CMK (cell line): ENCODE measurements at regions not wholly inside any gene's neighbourhood (a gene's known extent, or its start where the extent isn't known, plus 50 kb on each side); places are given as distances from the start of the nearest gene placed in this dataset.

Source experiments
- DNase-seq: peaks from one replicate; pipeline ENCODE4 v3.0.0-alpha.2; 2010; ENCODE audit warnings: low read depth

GRCh38 chr4:23660865-23661264 is 229.0 kb downstream of the PPARGC1A start:
- DNase-seq, result no peak

- no peak for DNase-seq
Observed at GRCh38 chr4:23654791-23655190, 235.1 kb downstream of the PPARGC1A start.

GRCh38 chr4:23648854-23649596 is 240.8 kb downstream of the PPARGC1A start:
- DNase-seq, result no peak

- no peak for DNase-seq
Observed at GRCh38 chr4:23635468-23635867, 254.4 kb downstream of the PPARGC1A start.

- DNase-seq, result no peak
Observed at GRCh38 chr4:23631255-23631950, 258.4 kb downstream of the PPARGC1A start.

GRCh38 chr4:23630110-23630509 is 259.7 kb downstream of the PPARGC1A start:
- no peak for DNase-seq

GRCh38 chr4:23629421-23629820 is 260.4 kb downstream of the PPARGC1A start:
- DNase-seq, result no peak

GRCh38 chr4:23614284-23614892 is 275.5 kb downstream of the PPARGC1A start:
- DNase-seq, result no peak

- no peak for DNase-seq
Observed at GRCh38 chr4:23613782-23614181, 276.1 kb downstream of the PPARGC1A start.

- no peak for DNase-seq
Observed at GRCh38 chr4:23602720-23603119, 287.1 kb downstream of the PPARGC1A start.

- DNase-seq, result no peak
Observed at GRCh38 chr4:23594125-23594524, 295.7 kb downstream of the PPARGC1A start.

GRCh38 chr4:23590431-23590830 is 299.4 kb downstream of the PPARGC1A start:
- no peak for DNase-seq

GRCh38 chr4:23584024-23584423 is 305.8 kb downstream of the PPARGC1A start:
- no peak for DNase-seq

- DNase-seq, result no peak
Observed at GRCh38 chr4:23582671-23583070, 307.2 kb downstream of the PPARGC1A start.

GRCh38 chr4:23579166-23579565 is 310.7 kb downstream of the PPARGC1A start:
- no peak for DNase-seq

- DNase-seq, result no peak
Observed at GRCh38 chr4:23577398-23577797, 312.4 kb downstream of the PPARGC1A start.

- no peak for DNase-seq
Observed at GRCh38 chr4:23572382-23572781, 317.5 kb downstream of the PPARGC1A start.

GRCh38 chr4:23567338-23567737 is 322.5 kb downstream of the PPARGC1A start:
- DNase-seq, result no peak

GRCh38 chr4:23560748-23561147 is 329.1 kb downstream of the PPARGC1A start:
- DNase-seq, result no peak

- DNase-seq, result no peak
Observed at GRCh38 chr4:23558101-23558500, 331.7 kb downstream of the PPARGC1A start.

GRCh38 chr4:23547601-23548000 is 342.2 kb downstream of the PPARGC1A start:
- no peak for DNase-seq

GRCh38 chr4:23547096-23547495 is 342.8 kb downstream of the PPARGC1A start:
- no peak for DNase-seq

GRCh38 chr4:23539969-23540569 is 349.8 kb downstream of the PPARGC1A start:
- no peak for DNase-seq
